HG02938 (cell line): ENCODE measurements at regions not wholly inside any gene's neighbourhood (a gene's known extent, or its start where the extent isn't known, plus 50 kb on each side); places are given as distances from the start of the nearest gene placed in this dataset.
A peak's percentile ranks its signal among the peaks of the same experiment; 100 is the strongest.

Experiments
- ATAC-seq: cut with Tn5 transposase; IDR thresholded peaks from one replicate; pipeline ENCODE4 v1.9.1; 2021; ENCODE audit warnings: mild to moderate bottlenecking, moderate library complexity; ENCODE audit not compliant: unreplicated experiment

DNA sequence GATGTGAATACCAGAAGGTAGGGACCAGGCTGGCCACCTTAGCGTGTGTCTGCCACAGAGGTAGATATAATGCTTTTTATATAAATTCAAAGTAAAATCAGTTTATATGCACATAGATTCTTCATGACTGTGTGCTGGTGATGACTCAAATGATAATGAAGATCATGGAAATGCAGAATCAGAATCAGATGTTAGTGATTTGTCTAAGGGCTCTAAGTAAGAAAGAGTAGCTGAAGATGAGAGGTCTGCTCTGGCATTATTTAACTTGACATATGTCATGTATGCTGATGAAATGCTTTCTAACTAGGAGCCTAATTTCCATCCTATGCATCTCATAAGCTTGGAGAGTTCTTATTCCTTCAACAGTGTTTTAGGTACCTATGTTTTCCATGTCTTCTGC, 50.3 kb upstream of the DPH6 start:
- no peak for ATAC-seq

DNA sequence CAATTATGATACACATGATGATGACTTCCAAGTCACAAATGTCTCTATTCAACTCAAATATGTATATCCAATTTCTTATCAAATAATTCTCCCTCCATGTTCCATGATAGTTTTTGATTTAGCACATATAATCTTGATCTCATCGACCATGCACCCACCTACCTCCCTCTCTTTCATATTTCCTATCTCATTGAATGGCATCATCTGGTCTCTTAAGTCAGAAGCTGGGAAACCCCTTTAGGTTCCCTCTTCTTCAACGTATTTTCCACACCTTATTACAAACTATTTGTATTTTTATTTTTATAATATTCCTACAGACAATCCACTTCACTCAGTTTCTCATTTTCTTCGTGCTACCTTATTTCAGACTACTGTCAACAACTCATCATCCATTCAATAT, 56.9 kb upstream of the DPH6 start:
- no peak for ATAC-seq

DNA sequence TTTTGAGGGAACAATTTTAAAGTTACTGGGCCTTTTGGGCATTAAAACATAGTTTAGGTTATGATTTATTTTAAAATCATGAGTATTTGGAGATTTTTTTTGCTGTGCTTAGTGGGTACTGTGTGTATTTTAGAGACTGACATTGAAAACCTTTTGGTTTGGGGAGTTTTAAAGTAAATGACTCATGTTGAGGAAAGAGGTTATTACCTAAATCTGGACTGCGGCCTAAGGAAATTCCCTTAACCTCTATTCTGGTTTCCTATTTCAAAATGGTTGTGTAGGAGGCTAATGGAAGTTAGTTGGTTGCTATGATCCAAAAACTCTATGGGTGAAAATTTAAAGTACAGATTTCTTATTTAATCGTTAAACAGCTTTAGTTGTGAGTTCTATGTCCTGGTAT, 57.3 kb upstream of the DPH6 start:
- ATAC-seq, result peak; percentile 66

DNA sequence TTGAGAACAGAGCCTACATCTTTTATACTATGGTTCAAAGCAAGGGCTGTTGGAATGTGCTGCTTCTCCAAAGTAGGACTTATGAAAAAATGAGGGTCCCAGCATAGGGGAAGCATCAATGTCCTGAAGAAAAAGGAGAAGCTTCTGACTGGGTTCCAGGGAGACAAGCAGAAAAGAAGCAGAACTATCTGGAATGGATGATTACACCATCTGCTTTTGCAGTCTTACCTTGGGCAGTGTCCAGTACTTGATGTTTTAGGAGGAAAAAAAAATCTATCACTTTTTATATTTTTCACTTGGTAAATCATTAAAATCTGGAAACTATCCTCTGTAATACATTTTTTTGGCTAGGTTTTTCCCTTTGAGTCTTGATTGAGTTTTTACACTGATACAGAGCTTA, 57.9 kb upstream of the DPH6 start:
- ATAC-seq, result no peak

DNA sequence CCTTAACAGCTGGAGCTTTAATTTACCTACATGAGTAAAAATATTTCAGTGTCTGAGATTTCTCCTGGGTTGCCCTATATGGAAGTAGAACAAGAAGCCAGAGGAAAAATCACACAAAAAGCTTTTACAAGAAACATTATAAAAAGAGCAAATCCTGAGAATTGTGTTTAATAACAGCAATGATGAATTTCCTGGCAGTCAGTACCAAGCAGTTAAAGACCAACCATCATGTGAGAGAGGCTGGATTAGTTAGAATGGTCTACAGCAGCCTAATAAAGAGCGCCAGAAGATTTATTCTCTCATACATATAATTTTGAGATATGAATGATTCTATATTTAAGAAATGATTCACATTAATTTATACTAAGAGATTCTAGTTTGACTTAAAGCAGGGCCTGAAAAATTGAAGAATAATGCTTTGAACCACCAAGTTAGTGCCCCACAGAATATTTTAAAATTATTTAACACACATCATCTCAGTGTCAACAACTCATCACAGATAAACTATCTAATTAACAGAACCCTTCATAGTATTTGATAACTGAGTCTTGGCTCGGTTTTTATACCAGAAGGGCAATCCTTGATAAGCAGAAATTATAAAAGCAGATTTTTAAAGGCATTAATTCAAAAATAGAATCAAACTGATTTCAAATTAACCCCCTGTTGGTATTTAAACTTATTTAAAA, 59.9 kb upstream of the DPH6 start:
- ATAC-seq, result no peak

DNA sequence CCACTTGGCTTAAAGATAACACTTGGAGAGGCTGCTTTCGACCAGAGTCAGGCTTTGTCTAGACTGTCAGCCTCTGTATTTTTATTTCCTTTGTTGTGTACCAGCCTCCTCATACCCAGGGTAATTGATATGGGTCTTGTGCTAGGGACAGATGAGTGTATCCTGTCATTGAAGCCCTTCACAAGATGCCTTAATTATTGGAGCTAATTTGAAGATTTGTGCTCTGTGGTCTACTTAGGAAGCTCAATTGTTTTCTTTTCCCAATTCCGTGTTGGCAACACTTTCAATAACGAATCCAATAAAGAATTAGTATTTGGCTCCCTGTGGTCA, 60.5 kb upstream of the DPH6 start:
- ATAC-seq, result no peak

DNA sequence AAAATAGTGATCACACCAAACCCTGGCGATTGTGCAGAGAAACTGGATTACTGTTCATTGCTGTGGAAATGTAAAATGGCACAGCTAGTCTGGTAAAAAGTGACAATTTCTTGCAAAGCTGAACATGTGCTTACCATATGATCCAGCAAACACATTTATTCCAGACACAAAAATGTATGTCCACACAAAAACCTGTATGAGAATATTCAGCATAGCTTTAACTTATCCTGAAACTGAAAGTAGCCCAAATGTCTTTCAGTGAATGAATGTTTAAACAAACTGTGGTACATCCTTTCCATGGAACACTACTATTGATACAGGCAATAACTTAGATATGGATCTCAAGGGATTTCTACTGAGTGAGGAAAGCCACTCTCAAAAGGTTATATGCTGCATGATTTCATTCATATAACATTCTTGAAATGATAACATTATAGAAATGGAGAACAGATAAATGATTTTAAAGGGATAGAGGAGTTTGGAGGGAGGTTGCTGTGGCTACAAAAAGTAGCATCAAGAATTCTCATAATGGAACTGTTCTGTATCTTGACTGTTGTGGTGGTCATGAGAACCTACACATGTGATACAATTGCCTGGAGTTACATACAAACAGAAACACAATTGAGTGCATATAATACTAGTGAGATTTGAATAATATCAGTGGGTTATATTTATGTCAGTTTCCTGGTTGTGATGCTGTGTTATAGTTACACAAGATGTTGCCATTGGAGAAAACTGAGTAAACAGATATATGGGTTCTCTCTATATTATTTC, 70.7 kb upstream of the DPH6 start:
- peak; percentile 71 for ATAC-seq

DNA sequence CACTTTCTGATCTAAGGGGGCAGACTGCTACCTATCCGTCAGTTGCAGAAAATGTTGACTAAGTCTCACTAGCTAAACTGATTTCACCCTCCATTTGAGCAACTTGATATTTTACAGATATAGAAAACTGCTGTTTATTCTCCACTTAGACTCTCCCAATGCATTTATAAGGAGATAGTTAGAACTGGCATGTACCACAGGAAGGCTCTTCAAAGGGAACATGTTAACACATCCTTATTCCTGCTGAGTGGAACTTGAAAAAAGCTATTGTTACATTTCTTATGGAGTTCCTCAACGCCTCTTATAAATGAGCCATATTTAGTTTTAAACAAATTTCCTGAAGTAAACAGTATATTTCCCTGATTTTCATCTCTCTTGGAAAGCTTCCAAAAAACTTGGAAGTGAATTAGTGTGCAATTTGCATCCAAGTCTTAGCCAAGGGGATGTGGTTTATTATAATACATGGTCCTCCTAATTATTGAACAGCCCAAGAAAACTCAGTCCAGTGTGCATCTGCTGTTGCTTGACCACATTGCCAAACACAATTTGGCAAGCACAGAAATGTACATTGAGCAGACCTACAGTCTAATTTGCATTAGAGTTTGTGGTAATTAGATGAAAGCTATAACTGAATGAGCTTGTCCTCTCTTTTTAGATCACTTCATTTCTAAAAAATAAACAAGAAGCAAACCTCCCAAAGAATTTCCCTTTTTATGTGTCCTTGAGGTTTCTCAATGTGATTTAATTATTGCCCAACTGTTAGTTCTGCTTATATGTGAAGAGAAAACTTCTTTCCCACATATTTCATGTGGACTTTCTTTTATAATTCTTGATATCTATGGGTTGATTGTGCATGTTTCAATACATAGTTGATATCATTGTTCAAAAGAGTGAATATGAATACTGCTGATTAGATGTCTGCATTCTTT, 72.6 kb upstream of the DPH6 start:
- no peak for ATAC-seq

DNA sequence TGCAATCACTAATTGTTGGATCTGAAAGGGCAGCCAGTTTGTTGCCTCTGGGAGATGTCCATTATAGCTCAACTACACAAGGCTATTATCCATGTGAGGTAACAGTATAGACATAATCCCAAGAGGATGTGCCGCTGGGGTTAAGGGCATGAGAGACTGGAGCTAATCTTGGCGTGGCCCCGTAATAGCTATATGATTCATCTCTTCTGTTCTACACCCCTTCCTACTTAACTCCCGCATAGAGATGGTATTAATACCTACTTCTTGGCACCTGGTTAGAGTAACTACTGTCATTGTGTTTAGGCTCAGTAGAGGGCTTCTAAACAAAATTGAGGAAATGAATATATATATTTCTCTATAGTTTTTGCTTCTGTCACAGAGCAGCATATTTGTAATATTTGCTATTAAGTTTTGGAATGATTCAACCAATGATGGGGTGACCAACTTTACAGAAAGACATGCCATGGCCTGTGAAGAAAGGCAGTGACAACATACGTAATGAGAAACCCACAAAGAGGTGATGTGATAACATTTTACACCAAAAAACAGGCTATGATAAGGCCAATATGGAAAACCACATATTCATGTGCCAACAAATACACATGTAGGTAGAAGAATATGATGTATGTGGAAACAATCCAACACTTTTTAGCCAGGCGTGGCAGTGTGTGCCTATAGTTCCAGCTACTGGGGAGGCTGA, 76.8 kb upstream of the DPH6 start:
- no peak for ATAC-seq

DNA sequence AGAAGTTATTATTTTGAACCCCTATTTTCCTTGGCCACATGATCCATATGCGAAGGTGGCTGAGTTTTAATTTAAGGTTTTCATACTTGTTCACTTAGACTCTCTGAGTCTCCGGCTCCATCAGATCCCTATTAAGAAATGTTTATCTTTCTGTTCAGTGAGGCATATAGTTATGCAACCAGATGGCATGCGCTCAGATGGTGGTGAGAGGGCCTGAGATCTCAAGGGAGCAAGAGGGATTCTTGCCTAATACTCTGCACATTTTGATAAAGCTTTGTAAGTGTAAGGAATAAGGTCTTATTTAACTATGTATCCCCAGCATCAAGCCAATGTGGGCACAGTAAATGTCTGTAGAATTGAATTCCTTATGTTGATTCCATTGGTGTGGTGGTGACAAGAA, 78.9 kb upstream of the DPH6 start:
- ATAC-seq, result no peak

DNA sequence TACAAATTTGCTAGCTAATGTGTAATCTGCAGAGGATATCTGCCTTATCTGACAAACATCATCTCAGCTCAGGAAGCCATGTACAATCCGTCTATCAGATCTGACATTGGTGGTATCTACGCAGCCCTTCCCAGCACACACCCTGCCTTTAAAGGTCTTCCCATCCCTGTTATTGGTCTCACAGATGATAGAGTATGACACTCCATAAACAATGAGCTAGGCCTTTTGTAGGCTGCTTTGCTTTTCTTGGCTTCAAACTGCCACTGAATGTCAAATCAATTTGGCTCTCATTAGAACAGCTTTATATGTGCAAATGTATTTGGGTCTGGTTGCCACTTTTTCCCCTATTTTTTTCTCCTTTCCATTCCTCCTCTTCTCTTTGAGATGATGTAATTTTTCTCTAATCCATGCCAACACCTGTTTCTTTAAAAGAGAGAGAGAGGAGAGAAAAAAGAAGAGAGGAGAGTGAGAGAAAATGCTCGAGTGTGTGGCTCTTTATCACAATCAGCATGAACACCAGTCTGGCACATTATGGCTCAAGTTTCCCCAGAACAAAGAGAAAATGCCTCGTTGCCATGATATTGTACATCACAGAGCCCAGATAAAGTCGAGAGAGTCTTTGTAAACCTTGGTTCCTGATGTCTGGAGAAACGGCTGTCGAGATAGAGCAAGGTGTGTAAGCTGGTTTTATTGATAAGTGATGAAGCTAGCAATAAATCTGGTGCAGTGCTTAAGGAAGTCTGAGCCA, 80.8 kb upstream of the DPH6 start:
- no peak for ATAC-seq

DNA sequence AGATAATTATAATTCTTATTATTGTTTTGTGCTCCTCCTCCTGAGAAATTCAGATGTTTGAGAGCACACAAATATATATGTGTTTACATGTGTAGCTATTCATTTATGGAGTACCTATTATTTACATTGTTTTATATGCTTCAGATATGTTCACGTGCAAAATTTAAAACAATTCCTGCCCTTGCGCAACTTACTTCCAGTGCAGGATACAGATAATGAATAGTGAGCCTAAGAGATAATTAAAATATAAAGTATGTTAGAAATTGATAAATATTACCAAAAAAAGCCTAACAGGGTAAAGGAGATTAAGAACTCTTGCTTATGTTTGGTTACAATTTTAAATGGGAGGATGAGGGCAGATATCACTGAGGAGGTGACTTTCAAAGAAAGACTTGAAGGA, 81.7 kb upstream of the DPH6 start:
- no peak for ATAC-seq

DNA sequence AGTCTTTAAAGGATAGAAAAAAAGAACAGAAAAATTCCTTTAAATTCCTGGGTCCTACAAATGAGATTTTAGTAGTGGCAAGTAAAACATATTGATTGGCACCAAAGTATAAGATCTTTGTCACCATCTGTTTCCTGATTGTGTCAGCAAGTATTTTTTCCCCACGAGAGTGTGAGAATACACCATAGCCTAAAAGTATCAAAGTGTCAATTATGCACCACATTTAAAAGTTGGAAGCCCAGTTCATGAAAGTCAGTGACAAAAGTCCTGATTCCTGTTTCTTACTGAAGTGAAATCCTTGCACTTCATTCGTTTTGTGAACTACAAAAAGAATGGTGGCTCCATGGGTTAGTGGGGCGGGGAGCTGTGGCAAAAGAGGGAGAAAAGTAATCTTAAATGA, 83.8 kb upstream of the DPH6 start:
- ATAC-seq, result no peak

DNA sequence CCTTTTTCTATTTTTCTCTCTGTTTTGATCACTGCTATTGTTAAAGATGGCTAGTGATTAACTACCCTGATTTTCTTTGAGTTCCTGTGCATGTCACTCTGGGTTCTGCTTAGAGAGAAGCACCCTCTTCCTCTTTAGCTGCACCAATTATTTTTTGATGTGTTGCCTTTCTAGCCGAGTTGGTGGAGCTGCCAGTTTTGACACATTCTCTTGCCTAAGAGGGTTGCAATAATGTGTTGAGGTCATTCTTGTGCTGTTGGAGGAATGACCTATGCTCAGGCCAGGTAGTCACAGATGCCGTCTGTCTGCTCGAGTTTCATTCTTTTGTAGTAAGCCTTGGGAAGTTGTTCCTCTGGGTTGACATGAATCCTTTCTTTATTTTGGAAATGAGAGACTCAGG, 84.6 kb upstream of the DPH6 start:
- no peak for ATAC-seq

DNA sequence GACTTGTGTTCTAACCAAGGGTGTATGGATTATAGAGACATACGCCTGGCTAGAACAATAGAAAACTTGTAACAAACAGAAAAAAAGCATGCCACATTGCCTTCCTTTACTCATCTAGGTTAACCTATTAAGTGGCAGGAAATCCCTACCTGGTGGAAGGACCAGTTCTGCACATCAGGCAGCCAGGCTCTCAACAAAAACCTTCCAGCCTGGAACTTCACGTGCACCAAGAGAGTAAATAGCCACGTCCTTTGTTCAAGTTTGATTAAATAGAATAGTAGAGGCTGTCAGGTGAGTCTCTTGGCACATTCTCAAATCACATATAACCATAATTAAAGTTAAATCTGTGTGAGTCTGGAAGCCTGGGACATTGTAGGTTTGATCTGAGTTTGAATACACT, 85.0 kb upstream of the DPH6 start:
- ATAC-seq, result no peak

DNA sequence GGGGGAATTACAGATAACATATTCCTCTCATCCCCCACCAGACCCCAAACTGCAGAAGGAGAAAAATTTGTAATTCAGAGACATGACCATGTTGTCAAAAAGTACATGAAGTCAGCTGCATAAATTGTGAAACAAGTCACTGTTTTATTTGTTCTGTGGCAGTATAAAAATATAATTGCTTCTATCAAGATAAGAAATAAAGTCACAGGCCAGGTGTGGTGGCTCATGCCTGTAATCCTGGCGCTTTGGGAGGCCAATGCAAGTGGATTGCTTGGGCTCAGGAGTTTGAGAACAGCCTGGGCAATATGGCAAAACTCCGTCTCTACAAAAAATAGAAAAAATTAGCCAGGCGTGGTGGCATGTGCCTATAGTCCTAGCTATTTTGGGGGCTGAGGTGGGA, 87.7 kb upstream of the DPH6 start:
- no peak for ATAC-seq

DNA sequence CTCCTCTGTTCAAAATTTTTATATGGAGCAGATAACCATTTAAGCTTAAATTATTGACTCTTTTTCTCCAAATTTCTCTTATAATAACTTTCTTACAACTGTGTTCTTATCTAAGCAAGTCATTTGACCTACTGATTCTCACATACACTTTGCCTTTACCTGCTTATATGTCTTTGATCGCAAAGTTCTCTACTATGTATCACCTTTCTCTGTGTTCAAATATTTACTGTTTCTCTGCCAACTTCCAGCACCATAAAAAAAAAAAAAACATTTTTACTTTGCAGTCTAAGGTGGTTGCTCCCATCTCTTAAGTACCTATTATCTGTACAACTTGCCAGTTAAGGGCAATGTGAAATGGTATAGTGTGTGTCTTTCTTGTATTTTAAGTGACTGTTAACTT, 100.8 kb upstream of the DPH6 start:
- ATAC-seq, result no peak

DNA sequence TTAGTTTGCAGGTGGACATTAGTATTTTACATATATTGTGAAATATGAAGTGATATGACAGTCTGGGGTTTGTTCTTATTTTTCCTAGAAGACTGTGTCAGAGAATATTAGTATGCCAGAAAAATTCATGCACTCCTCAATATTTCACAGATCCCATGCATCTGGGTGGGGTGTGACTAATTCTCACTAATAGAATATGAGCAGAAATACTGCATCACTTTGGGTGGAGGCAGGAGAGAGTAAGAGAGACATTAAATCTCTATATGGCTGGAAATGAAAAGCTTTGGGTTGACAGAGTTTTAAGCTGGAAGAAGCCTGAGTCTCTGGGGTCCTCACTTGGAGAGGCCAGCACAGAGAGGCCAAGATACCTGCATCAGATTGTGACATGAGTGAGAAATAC, 101.3 kb upstream of the DPH6 start:
- no peak for ATAC-seq

DNA sequence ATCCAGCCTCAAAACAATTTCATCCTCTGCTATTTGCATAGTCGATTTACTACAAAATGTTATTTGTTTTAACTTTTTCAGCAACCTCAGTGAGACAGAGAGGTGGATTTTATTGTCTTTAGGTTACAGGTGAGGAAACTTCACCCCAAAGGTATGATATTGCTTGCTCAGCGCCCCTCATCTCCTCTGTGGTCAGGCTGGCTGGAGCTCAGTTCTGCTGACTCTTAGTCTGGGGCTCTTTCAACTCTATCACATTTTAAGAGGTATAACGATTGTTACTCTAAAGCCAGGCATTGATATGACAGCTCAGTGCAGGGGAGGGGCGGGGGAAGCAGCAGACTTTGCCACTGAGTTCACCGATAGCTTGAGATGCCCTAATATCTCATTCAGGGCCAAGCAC, 103.0 kb upstream of the DPH6 start:
- no peak for ATAC-seq

DNA sequence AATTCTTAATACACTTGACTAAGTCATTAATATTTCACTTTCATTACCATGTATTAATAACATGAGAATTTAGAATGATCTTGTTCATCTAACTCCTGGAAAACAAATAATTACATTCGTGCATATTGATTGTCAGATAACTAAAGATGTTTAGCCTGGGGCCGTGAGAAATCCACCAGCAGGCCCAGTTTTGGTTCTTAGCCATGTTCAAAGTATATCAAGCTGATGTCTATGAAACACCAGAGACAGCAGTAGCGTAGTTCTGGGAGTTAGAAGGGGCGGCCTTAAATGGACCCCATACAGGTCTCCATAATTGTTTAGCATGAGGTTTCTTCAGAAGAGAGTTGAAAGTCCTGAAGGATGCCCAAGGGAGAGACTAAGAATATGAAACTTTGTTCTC, 103.6 kb upstream of the DPH6 start:
- ATAC-seq, result no peak

DNA sequence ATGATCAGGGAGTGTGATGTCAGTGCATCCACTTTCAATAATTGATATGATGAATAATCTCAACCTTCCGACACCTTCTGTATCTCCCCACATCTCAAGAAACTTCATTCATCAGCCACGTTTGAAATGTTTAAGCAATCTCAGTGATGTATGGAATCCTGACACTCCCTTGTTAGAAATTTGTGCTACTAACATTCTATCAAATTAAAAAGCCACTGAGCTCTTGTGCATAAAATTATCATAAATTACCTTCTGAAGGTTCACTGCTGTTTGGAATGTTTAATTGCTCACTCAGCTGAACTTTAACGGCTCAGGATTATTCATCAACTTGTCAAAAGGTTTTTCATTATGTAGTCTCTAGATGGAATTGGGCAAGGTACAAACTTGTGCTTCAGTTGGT, 108.4 kb upstream of the DPH6 start:
- no peak for ATAC-seq
